A673 (cell line): ENCODE measurements at regions not wholly inside any gene's neighbourhood (a gene's known extent, or its start where the extent isn't known, plus 50 kb on each side); places are given as distances from the start of the nearest gene placed in this dataset.

Source experiments
- EZH2 ChIP-seq: fragments of 200-600 bp; sonication (generic); IDR thresholded peaks from 2 replicates; pipeline ENCODE4 v1.6.1; 2017; ENCODE audit warnings: borderline replicate concordance, low read depth, mild to moderate bottlenecking, mixed read lengths, antibody characterized with exemption, low read length; ENCODE audit not compliant: poor library complexity, severe bottlenecking
- TF ChIP-seq, protein P1 (sequence below): fragments of 300-800, 200-600 bp; sonication (generic); conservative IDR thresholded peaks from 2 replicates; pipeline ENCODE4 v1.5.1; 2017; ENCODE audit warnings: low read depth, mild to moderate bottlenecking, antibody characterized with exemption, low read length, moderate library complexity, mixed read lengths

GRCh38 chr13:24564881-24565280, 52.3 kb upstream of the PARP4 start:
- TF ChIP-seq, protein P1, sequence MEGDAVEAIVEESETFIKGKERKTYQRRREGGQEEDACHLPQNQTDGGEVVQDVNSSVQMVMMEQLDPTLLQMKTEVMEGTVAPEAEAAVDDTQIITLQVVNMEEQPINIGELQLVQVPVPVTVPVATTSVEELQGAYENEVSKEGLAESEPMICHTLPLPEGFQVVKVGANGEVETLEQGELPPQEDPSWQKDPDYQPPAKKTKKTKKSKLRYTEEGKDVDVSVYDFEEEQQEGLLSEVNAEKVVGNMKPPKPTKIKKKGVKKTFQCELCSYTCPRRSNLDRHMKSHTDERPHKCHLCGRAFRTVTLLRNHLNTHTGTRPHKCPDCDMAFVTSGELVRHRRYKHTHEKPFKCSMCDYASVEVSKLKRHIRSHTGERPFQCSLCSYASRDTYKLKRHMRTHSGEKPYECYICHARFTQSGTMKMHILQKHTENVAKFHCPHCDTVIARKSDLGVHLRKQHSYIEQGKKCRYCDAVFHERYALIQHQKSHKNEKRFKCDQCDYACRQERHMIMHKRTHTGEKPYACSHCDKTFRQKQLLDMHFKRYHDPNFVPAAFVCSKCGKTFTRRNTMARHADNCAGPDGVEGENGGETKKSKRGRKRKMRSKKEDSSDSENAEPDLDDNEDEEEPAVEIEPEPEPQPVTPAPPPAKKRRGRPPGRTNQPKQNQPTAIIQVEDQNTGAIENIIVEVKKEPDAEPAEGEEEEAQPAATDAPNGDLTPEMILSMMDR: no peak
- TF ChIP-seq EZH2: no peak
